ENCODE measurements at regions not wholly inside any gene's neighbourhood (a gene's known extent, or its start where the extent isn't known, plus 50 kb on each side); places are given as distances from the start of the nearest gene placed in this dataset.

GRCh38 chr2:140041811-140042210 lies 1261.6 kb upstream of the NXPH2 start:
- H3K4me3 Mint-ChIP-seq = no peak overlapping the region
- Histone ChIP-seq H2AK5ac (ENCODE audit: insufficient read length, low read length) (no peak overlapping the region), H3K9ac (ENCODE audit: extremely low read depth, insufficient read length, low read length) (no peak overlapping the region), H4K5ac (ENCODE audit: insufficient read length, low read depth, low read length) (no peak overlapping the region), H2BK12ac (ENCODE audit: insufficient read length, low read depth, low read length) (no peak overlapping the region), H3K4me1 (ENCODE audit: insufficient read depth, low read length) (no peaks in the 10 kb centered on the region), H3K56ac (ENCODE audit: insufficient read length, low read depth, low read length) (no peak overlapping the region), H2BK5ac (ENCODE audit: insufficient read length, low read length) (no peak overlapping the region), H2AFZ (ENCODE audit: low read length) (no peak overlapping the region), H3K18ac (ENCODE audit: insufficient read length, low read depth, low read length) (no peak overlapping the region), H3K23ac (ENCODE audit: insufficient read length, low read depth, low read length) (no peak overlapping the region), H4K20me1 (ENCODE audit: control insufficient read depth, insufficient read depth, insufficient read length) (no peaks in the 10 kb centered on the region), H3K4ac (ENCODE audit: low read depth, low read length) (no peak overlapping the region), H2BK20ac (ENCODE audit: low read depth, low read length, poor library complexity, severe bottlenecking) (no peak overlapping the region), H3K23me2 (ENCODE audit: insufficient read length, low read depth, low read length, poor library complexity, severe bottlenecking) (no peaks in the 10 kb centered on the region), H2BK120ac (ENCODE audit: low read depth, low read length, poor library complexity, severe bottlenecking) (no peak overlapping the region), H3K4me2 (ENCODE audit: insufficient read depth, insufficient read length, low read length) (no peak overlapping the region), H3K27ac (ENCODE audit: insufficient read length, low read depth, low read length) (no peak overlapping the region), H3K14ac (ENCODE audit: insufficient read depth, low read length) (no peak overlapping the region), H3K9me3 (ENCODE audit: control insufficient read depth, low read depth, low read length) (no peaks in the 10 kb centered on the region), H3K79me2 (ENCODE audit: insufficient read depth, low read length) (no peaks in the 10 kb centered on the region), H4K8ac (replicated peaks; ENCODE audit: insufficient read length, low read depth, low read length) (no peak overlapping the region), H2BK15ac (ENCODE audit: low read depth, low read length) (no peak overlapping the region), H3K79me1 (ENCODE audit: insufficient read depth, low read depth, low read length, poor library complexity, severe bottlenecking) (no peaks in the 10 kb centered on the region), H4K91ac (ENCODE audit: insufficient read length, low read depth, low read length) (no peak overlapping the region), H3K27me3 (ENCODE audit: insufficient read depth, low read length) (no peaks in the 10 kb centered on the region), H3T11ph (ENCODE audit: low read length) (no peak overlapping the region)
- peaks cover 15 to 16% of the 10 kb centered on the region in 2 experiments; a peak in 4 of 5 replicates for H3K9me3 Mint-ChIP-seq
- no peak for DNase-seq
- no peaks in the 10 kb centered on the region for H3K27me3 Mint-ChIP-seq (ENCODE audit: low read depth)
- no peak overlapping the region for H3K27ac Mint-ChIP-seq
- peaks cover 0 to 6% of the 10 kb centered on the region in 2 experiments; a peak in 3 of 4 replicates for H3K4me1 Mint-ChIP-seq
- TF ChIP-seq CTCF (conservative IDR thresholded peaks at IDR 0.05) = no peak
- peaks cover 11 to 29% (median 12%) of the 10 kb centered on the region in 3 experiments for H3K36me3 Mint-ChIP-seq (ENCODE audit: insufficient read depth in 1 of 3, low read depth in 3 of 3)
